ENCODE measurements at regions not wholly inside any gene's neighbourhood (a gene's known extent, or its start where the extent isn't known, plus 50 kb on each side); places are given as distances from the start of the nearest gene placed in this dataset.

GRCh38 chr6:72500669-72501068 is 121.2 kb upstream of the KCNQ5 start:
- TF ChIP-seq CTCF (IDR thresholded peaks at IDR 0.05) (no peak), POLR2A (IDR thresholded peaks at IDR 0.05) (no peak)

Measured in lower leg skin (tissue), 3 donors.